NCI-H1694 (cell line): ENCODE measurements at regions not wholly inside any gene's neighbourhood (a gene's known extent, or its start where the extent isn't known, plus 50 kb on each side); places are given as distances from the start of the nearest gene placed in this dataset.

Experiments used
- DNase-seq: peaks from one replicate; lab custom pipeline; 2025; lab: John Stamatoyannopoulos, UW

DNA sequence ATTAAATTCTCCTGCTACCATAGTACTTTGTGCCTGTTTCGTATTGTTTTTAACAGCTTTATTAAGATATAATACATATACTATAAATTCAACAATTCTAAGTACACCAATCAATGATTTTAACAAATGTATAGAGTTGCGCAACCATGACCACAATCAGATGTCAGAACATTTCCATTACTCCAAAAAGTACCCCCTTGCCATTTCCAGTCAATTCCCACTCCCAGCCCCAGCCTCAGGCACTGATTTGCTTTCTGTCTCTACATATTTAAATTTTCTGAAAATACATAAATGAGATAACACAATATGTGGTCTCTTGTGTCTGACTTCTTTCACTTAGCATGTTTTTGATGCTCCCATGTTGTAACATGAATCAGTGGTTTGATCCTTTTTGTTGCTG, 193.9 kb downstream of the FIGN start:
- DNase-seq: no peak

DNA sequence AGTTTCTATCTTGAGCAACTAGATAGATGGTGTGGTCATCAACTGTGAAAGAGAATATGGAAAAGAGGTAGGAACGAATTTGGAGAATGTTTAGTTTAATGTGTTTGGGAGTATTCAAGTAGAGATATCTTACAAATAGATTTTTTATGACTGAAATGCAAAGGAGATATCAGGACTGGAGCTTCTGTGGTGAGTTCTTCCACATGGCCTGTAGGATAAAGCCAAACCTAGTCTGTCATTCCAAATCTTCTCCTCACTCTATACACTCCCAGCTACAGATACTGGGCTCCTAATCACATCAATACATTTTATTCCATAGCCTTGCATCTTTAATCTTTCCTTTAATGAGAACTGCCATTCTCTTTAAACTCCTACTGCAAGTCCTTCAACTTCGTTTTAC, 194.3 kb downstream of the FIGN start:
- DNase-seq: no peak

DNA sequence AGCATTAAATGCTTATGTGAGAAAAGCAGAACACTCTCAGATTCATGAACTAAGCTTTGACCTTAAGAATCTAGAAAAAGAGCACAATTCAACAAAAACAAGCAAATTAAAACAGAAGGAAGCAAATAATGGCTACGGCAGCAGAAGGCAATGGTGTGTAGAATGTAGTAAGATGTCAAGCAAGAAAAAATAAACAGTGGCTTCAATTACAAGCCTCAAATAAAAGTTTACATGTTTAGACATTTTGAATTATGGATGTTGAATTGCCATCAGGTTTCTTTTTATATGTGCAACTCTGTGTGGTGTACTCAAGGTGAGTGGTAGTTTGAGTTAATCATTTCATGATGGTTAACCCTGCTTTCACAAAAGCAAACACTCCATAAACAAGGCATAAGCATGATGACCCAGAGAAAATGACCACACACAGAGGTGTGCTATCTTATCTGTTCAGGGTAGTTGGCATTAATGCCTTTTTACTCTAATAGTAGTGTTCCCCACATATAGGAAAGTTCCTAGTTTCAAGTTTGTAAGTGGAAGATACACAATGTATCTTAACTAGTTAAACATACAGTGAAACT, 207.1 kb downstream of the FIGN start:
- DNase-seq: no peak

DNA sequence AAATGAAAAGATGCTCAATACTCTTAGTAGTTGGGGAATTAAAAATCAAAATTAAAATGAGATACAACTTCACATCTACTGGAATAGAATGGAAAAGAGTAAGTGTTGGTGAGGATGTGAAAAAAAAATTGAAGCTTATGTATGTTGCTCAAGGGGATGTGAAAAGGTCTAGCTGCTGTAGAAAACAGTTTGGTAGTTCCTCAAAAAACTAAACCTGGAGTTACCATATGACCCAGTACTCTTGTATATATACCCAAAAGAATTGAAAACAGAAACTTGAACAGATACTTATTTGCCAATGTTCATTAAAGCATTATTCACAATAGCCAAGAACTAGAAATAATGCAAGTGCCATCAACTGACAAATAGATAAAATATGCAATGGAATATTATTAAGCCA, 208.4 kb downstream of the FIGN start:
- no peak for DNase-seq

DNA sequence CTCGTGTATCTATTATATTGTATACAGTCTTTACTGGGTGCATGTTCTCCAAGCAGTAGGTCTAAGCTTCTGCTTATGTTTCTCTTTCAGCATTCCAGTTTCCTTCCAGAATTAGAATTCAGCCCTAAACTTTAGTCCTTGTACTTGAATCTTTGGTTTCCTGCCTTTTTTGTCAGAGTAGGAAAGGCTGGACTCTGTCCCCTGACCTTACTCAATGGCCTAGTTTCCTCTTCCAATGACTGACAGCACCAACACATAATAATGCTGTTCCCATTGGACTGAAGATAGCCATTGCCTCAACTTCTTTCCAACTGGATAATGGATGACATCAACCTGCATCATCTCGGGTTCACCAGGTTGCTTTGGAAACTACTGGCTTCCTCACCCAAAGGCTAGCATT, 217.0 kb downstream of the FIGN start:
- DNase-seq: no peak

DNA sequence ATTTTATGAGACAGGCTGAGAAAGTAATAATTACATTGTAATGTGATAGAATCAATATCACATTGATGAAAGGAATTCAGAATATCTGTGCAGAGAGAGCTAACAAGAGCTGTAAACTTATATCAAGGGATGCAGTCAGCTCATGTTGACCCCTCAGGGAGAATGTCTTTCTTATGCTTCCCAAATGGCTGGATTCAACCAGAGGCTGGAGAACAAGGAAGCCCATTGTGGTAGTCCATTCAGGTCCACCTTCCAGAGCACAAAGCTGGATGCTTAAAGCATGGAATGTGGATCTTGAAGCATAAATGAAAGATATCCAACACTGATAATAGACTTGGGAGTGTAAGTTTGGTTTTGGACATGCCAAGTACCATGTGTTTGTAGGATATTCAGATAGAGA, 220.0 kb downstream of the FIGN start:
- DNase-seq: no peak

DNA sequence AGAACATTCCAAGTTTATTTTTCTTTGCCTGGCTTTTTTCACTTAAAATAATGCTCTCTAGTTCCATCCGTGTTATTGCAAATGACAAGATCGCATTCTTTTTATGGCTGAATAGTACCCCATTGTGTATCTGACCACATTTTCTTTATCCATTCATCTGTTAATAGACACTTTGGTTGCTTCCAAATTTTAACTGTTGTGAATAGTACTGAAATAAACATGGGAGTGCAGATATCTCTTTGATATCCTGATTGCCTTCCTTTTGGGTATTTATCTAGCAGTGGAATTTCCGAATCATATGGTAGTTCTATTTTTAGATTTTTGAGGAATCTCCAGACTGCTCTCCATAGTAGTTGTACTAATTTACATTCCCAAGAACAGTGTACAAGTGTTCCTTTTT, 230.5 kb downstream of the FIGN start:
- DNase-seq: no peak

DNA sequence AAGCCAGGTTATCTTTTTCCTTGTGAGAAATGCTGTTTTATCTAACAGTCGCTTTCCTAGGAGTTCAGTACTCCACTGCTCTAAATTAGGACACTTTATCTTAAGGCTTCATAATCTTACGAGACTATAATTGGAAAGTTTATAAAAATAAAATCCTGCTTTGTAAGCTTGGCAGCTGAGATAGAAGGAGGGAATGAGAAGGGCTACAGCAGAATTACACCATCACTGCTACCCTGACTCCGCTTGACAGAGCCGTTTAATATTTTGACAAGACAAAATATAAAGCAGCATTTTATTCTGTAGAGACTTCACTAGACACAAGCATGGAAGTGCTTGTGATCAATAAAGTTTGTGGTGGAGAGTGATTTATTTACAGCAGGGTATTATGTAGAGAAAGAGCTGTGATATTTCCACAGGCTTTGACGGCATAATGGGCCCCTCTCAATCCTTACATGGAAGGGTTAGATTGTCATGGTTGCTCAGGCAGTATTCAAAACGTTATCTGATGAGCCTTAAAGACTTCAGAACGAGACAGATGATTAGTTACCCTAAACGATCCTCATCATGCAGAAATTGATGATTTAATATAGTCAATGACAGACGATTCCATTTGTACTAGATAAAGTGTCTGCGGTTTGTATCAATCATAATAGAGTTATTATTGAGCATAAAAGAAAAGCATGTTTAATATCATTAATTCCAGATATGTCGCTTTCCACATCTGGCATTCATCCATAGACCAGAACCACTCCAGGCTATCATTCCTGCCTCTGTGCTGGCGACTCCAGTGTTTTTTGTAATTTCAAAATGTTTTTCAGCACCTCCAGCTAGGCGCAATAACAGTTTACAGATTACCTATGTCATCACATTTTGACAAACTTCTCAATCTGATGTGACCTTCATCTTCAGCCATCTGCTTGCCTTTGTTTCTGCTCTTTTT, 242.2 kb downstream of the FIGN start:
- DNase-seq: no peak

DNA sequence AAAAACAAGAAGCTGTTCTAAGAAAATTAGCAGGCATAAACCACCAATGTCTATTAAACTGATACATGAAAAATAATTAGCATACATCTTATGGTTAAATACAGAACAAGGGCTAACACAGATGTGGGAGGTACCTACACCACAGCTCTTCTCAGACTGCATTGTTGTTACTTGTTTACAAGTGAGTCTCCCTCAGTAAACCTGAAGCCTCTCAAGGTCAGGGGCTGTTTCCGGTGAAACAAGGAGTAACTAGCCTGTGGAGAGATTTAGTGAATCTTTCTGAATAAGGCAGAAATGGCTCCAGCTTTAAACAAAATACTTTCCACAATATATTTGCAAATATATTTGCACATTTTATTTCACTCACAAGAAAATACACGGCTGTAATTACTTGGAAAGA, 244.0 kb downstream of the FIGN start:
- no peak for DNase-seq

DNA sequence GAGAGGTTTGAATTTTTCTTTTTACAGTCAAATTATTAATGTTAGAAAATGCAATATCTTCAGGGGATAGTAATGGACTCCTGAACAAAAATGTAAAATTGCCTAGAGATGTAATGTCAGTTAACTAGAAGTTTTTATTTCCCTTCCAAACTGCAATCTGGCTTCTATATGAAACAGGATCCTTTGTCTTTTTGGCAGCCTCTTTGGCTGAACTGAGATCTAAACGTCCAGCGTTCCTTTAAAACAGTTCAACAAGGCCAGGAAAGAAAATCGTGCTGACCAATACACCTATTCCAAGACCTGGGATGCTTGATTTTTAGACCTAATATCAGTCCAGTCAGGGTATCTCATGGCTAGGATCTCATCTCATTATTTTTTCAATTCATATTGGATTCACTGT, 245.5 kb downstream of the FIGN start:
- DNase-seq: no peak

DNA sequence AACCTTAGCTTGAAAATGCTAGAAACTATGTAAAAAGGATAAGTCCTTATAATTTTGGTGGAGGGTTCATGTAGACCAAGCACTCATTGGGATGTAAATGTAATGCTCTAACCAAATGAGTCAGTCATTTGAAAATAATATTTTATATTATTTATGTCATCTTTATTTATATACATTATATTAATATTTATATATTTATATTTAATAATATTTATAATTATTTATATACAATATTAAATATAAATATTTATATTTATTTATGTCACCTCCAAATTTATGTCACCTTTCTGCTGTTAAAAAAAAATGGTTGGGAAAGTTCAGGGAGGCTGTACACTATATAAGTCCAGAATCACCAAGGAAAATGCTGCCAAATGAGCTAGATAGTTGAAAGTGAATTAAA, 254.3 kb downstream of the FIGN start:
- DNase-seq: no peak

DNA sequence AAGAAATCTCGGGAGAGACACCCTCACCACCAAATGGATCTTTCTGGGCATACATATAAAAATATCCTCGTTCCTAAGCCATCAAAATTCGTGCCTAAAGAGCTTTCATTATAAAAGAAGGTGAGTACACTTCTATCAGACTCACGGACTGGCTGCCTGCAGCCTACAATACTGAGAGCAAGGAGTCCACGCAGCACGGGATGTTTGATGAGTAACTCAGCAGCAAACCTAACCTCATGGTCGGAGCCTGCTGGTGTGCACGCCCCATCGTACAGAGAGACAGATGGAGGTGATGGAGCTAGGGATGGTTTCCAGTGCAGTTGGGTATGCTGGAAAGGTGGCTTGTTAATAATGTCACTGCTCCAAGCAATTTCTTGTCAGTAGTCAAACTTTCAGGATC, 256.2 kb downstream of the FIGN start:
- DNase-seq: no peak

DNA sequence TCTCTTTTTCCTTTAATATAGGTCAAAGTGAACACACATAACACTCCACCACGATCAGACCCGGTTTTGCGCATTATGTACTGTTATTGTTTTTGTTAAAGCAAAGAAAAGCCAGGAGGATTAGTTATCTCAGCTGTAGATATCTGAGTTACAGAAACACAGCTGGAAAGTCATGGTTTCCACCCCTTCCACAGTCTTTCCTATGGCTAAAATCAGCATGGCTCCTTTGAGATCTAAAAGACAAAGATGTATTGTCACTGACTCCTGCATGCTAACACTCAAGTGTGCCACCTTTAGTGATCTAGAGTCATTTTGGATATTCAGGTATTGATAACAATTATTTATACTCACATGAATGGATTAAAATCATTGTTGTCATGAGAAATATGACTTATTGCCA, 260.0 kb downstream of the FIGN start:
- no peak for DNase-seq

DNA sequence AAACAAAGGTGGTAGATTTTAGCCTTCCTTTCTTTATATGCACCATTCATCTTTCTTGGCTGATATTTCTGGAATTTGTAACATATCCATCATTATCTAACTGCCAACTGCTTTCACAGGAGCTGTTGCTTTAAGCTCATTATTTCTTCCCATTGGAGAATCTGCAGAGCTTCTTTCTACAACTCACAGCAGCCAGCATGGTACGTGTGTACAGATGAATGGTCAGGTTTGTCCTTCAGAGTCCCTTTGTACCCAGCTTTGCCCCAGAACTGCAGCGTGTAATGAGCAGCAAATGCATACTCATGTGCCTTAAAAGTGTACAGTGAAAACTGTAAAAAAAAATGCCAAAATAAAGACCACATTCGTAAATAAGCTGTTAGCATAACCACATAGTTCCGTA, 260.9 kb downstream of the FIGN start:
- no peak for DNase-seq

DNA sequence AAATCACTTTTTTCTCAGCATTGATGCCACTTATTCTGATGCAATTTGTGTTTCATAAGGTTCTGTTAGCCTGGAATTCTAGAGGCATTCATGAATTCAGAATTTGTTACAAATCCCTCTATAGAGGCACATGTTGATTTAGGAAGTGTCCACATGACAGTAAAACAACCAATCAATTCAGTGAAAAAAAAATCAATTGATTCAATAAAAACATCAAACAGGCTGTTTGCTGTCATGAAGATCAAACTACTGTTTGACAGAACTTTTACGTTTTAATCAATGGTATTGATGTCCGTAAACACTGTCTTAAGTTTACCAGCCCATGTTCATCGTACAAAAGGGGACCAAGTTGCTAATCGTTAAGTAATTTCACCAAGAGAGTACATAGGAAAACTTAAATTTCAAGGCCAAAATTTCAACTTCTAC, 261.5 kb downstream of the FIGN start:
- DNase-seq: no peak

DNA sequence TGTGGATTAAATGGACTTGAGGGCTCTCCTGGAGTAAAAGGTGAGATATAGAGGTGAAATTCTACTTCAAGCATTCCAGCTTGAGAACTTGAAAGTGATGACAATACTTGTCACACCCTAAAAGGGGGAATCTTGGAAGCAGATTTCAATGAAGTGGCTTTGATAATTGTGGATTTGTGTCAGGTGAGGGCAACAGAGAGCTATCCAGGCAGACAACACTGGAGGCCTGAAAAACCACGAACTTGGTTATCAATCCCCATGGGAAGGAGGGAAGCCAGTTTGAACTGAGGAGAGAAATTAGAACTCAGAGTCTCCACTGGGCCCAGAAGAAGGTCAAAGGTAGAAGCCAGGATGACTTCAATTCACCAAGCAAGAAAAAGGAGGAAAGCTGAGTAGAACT, 263.9 kb downstream of the FIGN start:
- no peak for DNase-seq

DNA sequence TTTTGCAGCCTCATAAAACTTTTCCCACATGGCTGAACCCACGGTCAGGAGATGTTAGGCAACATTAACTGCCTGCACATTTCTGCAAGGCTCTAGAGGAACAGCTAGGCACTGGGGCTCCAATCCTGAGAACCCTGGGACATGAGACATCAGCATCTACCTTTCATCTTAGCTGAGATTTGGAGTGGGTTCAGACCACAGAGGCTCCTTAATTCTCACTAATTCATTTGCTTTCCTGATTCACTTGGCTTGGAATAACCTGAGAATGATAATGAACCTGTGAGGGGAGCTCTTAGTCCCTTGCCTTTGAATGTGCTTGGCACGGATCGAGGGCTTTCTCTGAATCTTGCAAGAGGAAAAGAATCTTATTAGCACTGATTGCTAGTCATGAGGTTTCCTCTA, 266.2 kb downstream of the FIGN start:
- no peak for DNase-seq

DNA sequence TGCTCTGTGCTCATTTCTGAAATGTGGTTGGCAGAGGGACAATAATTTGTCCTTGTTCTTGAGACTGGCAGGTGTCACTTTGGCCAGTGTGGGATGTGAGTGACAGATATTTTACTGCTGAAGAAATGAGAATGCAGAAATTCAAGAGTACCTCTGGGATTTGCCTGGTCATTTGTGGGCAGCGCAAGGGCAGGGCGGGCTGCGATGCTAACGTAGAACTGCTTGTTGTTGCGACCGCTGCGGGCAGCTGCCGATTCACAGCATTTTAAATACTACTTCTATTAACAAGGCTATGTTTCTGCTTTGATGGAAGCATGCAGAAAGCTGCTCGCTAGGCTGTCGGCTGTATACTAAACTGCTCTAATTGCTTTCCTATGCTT, 268.6 kb downstream of the FIGN start:
- DNase-seq: no peak

DNA sequence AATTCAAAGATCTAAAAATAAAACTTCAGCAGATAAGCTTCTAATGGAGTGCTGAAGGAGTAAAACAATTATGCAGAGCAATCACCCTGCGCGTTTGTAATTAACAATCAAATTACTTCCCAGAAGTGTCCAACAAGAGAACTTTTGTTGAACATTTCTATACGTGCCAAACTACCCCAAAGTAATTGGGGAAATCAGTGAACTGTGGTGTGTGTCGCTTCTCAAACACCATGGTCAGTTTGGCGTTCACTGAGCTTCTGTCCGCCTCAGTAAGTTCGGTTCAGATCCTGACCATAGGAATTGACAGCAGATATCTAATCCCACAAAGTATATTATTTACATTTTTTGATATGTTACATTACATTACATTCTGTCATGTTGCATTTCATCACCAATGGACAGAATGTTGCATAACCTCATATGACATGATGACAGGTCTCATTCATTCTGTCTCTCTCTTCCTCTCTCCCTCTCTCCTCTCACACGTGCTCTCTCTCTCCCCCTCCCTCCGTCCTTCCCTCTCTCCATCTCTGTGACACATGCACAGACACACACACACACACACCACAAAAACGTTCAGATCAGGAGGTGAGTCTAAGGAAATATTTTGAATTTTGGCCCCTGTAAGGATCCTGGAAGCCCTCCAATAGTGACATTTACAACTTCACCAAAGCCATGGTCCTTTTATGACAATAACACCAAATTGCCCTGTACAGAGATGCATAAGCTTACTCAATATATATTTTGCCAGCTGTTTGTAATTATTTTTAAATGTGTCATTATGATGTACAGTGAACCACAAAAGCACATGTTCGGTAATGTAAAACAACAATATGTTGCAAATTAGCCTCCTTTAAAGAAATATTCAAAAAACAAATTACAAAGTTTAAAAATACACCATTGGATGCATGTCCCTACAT, 269.2 kb downstream of the FIGN start:
- DNase-seq: no peak

DNA sequence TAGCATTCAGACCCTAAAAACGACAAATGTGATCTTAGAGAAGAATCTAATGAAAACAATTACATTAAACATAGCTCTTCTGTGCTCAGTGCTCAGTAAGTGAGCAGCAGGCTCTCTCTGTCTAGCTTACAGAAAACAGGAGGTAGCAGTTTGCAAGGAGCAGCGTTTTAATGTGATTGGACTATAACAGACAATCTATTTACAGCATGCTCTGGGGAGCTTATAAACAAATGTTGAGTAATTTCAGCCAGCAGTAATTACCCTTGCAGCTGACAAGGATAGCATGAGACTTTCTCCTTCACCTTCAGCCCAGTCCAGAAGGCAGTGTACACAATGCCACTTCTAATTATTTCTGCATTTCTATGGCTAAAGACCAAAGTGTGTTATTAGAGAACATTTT, 270.4 kb downstream of the FIGN start:
- DNase-seq: peak; percentile 23

DNA sequence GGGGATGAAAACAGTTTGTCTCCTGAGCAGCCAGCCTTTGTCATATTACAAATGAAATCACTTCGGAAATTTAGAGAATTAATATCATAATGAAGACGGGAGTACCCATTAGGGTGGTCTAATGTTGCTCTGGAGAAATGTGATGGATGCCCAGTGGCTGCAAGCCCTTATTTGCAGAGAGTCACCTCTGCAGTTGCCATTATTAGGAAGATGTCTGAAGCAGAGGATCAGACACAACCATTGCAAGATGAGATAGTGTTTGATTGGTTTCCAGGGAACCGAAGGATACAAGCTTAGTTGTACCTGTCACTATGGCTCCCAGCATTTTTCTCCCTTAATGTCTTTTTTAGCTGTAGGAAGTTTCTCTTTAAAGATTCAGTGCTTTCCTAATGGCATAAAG, 272.4 kb downstream of the FIGN start:
- DNase-seq: no peak

DNA sequence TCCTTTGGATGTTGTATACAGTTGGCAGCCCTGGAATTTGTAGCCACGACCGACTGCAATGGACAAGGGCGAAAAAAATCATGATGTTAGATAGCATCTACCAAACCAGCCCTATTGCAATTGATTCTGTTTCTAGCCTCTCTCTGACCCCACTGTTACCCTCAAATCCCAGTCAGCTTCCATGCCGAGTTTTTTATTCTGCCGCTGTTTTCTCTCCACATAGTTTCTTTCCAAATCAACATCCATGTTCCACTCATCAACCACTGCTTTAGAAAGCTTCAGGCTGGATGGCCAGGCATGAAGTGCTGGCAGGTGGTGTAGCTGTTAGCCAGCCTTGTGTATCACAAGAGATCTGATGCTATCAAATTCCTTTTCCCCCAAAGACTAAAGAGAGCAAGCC, 272.8 kb downstream of the FIGN start:
- DNase-seq: no peak

DNA sequence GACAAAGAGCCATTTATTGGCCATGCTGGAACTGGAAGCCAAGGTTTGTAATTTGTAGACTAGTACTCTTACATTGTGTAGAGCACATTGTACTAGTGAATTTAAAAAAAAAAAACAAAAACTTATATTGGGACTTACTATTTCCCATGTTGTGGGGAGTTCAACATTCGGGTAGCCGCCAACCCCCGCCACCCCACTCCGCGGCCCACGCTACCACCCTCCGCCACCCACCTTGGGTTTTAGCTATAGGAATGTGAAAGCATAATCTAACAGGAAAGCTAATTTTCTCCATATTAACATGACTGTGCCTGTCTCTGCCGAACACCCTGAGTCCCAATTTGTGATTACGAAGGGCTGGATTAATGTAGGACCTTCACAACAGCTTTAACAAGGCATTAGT, 275.8 kb downstream of the FIGN start:
- DNase-seq: no peak
